AG04449 (cell line): ENCODE measurements at regions not wholly inside any gene's neighbourhood (a gene's known extent, or its start where the extent isn't known, plus 50 kb on each side); places are given as distances from the start of the nearest gene placed in this dataset.

Experiments used
- CTCF ChIA-PET: fragments of 350-600 bp; formaldehyde crosslinking; extraction: SDS; loops from one replicate; lab custom pipeline; 2021; ENCODE audit warnings: antibody characterized with exemption; lab: Yijun Ruan, JAX
- POLR2A ChIA-PET: fragments of 400-600, 350-600 bp; formaldehyde crosslinking; extraction: SDS; loops from one replicate; lab custom pipeline; 2020; ENCODE audit warnings: antibody characterized with exemption, inconsistent platforms; lab: Yijun Ruan, JAX
- DNase-seq: peaks from one replicate; pipeline ENCODE4 v3.0.0-alpha.2; 2010; ENCODE audit warnings: low read depth, low spot score
- H3K4me3 ChIP-seq: 2 replicates; pipeline ENCODE4 v1.5.1; 2011; ENCODE audit warnings: low read depth, mild to moderate bottlenecking, control low read depth, low read length
- CTCF ChIP-seq: IDR thresholded peaks from one replicate; pipeline ENCODE4 v1.5.1; 2011; ENCODE audit warnings: mild to moderate bottlenecking, moderate library complexity, low read length, control low read depth, inconsistent platforms; ENCODE audit not compliant: insufficient read depth; ENCODE audit errors: missing control alignments

GRCh38 chr9:27664121-27664779, 91.0 kb upstream of the C9orf72 start:
- no peak for TF ChIP-seq CTCF
- DNase-seq: no peak
- no peak overlapping the region for H3K4me3 ChIP-seq
- POLR2A ChIA-PET: no interaction called here
- CTCF ChIA-PET: no interaction called here

GRCh38 chr9:27665136-27665535, 91.9 kb upstream of the C9orf72 start:
- POLR2A ChIA-PET: no interaction called here
- CTCF ChIA-PET: no interaction called here
- no peak overlapping the region for H3K4me3 ChIP-seq
- TF ChIP-seq CTCF: no peak
- DNase-seq: no peak

GRCh38 chr9:27668280-27668679, 95.0 kb upstream of the C9orf72 start:
- no peak for TF ChIP-seq CTCF
- H3K4me3 ChIP-seq: no peak overlapping the region
- POLR2A ChIA-PET: no interaction called here
- CTCF ChIA-PET: no interaction called here
- no peak for DNase-seq

GRCh38 chr9:27671636-27672035, 98.4 kb upstream of the C9orf72 start:
- DNase-seq: no peak
- H3K4me3 ChIP-seq: no peak overlapping the region
- no peak for TF ChIP-seq CTCF
- CTCF ChIA-PET: no interaction called here
- POLR2A ChIA-PET: no interaction called here

GRCh38 chr9:27672718-27673117, 99.4 kb upstream of the C9orf72 start:
- no peak for DNase-seq
- no peak for TF ChIP-seq CTCF
- no peak overlapping the region for H3K4me3 ChIP-seq
- ChIA-PET CTCF (no interaction called here), POLR2A (no interaction called here)

GRCh38 chr9:27673641-27674040, 100.4 kb upstream of the C9orf72 start:
- DNase-seq: no peak
- POLR2A ChIA-PET: no interaction called here
- TF ChIP-seq CTCF: no peak
- H3K4me3 ChIP-seq: no peak overlapping the region
- CTCF ChIA-PET: no interaction called here
